GM19395 (cell line): ENCODE measurements at regions not wholly inside any gene's neighbourhood (a gene's known extent, or its start where the extent isn't known, plus 50 kb on each side); places are given as distances from the start of the nearest gene placed in this dataset.

Experiments used
- ATAC-seq: cut with Tn5 transposase; IDR thresholded peaks from one replicate; pipeline ENCODE4 v1.9.1; 2021; ENCODE audit warnings: mild to moderate bottlenecking, moderate library complexity; ENCODE audit not compliant: unreplicated experiment

DNA sequence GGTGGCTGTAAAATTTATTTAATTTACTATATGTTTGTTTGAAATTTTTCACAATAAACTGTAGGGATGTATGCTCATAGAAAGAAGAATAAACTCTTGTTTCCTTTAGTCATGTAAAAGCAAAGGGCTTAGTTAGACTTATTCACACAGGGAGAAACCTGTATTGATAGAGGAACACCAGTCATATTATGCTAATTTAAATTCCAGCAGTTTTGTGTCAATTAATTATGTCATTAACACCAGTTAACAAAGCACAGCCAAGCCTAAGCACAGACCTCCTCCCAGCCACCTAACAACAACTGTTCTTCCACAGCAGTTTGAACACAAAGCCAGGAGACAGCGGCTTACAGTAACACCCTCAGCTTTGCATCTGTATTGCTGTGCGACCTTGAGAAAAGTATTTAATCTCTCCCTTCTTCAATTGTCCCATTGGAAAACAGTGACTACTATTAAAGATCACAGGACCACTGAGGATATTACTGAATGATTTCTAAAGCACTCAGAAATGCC lies 260.8 kb upstream of the RRP15 start:
- ATAC-seq, result no peak

DNA sequence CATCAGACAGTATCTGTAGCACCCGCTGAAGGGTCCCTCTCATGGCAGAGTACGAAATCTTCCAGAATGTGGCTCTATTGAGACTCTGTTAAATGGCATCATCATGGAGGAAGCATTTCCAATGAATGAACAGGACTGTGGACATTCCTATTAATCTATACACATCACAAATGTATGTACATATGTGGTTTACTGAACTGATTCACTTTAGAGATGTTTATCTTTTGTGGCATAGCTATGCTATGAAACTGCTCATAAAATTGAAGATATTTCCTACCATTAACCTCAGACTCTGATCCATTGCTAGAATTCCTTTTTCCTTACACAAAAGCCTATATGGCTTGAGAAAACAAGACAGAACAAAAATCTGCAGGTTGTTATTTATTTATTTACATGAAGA lies 259.6 kb upstream of the RRP15 start:
- no peak for ATAC-seq

DNA sequence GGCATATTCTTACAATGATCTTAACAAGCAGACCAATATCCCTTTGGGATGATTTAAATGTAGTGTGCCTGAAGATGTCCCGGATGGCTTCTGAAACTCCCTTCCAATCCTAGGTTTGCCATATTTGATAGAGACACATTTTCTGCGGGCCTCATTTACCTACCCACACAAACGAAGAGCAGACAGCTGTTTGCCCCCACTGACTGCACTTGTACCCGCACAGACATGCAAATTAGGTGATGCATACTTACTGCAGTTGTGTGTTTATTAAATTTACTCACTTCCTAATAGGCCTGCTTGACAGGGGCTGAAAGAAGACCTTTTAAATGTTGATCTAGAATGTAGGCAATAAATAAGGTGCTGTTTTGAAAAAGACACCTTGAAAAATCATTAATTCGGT lies 257.9 kb upstream of the RRP15 start:
- no peak for ATAC-seq

DNA sequence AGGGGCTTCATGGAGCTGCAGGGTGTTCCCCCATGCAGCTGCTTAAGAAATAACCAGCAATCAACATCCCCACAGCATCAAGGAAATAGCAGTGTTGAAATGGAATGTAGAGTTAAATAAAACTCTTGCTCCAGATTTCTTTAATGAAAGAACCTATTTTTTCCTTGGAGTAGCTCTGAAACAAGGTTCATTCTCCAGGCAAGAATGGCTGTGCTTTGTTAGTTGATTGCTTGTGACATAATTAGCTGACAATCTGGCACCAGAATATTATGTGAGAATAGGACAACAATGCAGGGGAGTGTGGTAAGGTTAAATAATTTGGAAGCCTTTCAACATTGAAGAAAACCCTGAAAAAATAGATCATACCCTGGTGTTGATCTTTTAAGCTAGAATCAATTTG lies 254.2 kb upstream of the RRP15 start:
- no peak for ATAC-seq

DNA sequence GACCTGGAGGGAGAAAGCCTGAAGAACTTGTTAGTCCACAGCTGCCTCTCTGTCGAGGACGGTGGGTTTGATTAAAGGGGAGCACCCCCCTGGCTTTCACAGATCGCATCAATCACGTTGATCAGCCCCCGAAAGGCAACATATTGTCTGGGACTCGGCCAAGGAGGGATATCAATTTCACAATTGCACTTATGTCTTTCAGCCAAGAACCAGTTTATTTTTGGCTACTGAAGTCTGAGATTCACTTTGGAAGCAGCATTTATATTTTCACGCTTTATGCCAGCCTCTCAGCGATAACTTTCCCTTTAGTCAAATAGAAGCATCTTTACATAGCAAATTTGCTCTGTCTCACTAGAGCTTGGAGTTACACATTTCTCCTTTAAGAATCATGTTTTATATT lies 253.2 kb upstream of the RRP15 start:
- no peak for ATAC-seq

DNA sequence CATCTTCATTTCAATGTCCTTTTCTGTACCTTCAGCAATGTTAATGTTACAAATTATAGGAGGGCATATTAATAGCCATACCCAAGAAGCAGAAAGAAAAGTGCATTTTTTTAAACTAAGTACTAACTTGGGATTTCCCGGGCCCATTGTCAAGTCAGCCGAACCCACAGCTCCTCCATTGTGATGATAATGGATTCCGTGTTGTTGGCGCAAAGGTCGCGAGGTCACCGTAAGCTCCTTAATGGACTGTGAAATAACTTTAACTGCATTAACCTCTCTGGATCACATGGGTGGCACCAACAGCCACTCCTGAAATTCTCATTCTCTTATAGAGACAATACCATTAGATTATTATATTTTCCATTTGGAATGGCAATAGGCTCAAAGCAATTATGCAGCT lies 250.6 kb upstream of the RRP15 start:
- ATAC-seq, result no peak

DNA sequence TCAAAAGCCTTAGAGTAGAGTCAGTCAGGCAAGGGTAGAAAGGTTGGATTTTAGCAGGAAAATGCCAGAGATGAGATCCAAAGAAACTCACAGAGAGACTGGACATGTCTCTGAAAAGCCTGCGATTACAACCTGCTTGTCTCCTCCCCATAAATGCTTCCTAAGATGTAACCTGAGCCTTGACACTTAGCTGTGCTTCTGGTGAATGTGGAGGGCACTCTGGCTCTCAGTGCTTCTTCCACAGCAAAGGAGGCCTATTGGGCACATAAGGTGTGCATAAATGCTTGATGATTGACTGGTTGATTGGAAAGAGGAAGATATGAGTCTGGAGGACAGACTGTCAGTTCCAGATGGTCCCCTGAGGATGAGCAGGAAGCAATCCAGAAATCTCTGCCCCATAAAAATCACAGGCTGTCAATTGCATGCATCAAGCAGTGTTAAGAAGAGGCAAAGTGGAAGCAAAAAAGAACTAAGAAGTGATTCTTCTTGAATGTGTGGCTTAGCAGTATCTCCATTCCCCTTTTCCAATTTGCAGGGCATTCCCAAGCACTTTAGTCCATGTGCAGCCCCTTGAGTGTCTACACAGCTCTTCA lies 236.2 kb upstream of the RRP15 start:
- no peak for ATAC-seq

DNA sequence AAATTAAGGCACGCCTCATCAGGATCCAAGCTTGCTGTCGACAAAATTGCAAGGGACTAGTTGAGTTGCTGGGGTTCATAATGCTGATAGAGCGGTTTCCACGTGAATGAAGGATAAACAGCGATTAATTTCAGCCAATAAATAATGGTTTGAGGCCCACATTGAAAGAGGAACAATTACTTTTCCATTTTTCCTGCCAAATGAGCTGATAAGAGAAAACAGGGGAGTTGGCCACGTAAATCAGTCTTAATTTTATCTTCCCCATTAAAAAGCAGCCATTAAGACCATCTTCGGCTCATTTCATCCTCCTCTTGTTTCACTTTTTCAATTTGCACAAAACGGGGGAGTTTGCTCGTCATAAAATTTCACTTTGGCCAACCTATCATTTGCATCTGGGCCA lies 235.5 kb upstream of the RRP15 start:
- no peak for ATAC-seq

DNA sequence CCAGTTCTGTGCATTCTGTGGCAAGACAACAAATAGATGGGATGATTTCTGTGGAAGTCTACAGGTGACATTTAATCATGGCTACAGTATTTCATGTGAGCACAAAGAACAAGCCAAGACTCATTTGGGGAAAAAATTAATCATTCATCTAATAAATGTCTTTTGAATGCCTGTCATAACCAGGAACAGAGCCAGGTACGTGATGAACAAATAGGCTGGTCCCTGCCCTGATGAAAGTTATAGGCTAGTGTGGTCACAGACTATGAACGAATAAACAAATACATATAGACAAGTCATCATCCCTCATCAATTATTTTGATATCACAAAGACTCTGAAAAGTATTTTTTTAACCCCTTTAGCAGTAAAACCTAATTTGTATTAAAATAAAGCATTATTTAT lies 226.4 kb upstream of the RRP15 start:
- ATAC-seq, result no peak

DNA sequence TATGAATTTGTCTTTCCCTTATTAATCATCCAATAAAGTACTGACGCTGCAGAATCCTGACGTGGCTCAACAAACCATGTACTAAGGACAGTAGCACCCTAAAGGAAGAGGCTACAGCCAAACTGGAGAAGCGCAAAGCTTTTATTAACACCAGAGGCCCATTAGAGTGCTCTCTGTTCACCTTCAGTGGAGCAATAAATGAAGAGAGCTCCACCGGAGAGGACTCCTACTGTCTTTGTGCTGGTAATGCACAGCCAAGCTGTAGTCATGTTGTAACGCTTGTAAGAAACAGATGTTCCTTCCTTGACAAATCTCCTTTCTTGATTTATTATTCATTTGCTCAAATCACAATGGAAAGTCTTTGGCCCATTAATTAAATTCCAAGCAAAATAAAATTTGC lies 220.7 kb upstream of the RRP15 start:
- ATAC-seq, result no peak

DNA sequence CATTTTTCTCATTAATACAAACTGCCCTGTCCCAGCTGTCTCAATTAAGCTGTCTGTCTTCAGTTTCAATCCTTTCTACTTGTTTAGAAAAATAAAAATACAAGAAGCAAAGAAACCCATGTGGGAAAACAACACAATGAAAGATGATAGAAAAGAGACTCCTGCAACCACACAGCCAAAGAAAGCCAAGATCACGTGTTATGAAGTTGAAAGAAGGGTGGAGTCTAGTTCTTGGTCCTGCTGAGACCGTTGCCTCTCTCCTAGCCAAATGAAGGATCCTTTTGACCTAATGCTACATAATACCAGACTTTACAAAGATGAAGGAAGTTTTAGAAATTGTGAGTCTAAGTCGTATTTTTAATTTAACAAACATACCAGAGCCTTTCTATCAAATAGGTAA lies 218.8 kb upstream of the RRP15 start:
- no peak for ATAC-seq

DNA sequence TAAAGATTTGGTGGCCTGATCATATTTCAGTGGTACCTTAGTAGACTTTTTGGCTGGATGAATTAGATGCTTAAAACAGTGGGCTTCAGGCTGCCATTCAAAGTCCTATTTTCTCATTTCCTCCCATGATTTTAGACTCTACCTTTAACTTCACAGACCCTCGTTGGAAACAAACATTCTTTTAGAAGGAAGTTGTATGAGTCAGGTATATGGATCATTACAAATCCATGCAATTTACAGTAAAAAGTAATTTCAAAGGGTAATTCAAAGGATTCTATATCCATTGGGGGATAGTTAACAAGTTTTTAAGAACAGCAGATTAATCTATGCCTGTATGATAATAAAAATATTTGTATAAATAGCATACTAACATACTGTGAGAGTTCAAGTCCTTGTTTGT lies 216.9 kb upstream of the RRP15 start:
- ATAC-seq, result no peak

DNA sequence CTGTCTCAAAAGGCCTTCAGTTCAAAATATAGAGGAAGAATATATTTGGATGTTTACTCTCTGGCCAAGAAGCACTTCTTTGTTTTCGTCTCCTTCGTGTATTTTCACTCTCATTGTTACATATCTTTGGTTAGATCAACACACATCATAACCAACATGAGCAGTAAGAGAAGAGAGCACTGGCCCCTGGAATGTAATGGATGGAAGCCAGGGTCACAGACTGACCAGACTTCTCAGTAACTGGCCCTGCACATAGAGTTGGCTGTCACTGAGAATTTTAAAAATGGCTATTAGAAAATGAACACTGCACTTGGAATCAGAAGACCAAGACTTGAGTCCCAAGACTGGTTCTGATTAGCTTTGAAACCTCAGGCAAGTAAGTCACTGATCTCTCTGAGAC lies 215.9 kb upstream of the RRP15 start:
- ATAC-seq, result no peak

DNA sequence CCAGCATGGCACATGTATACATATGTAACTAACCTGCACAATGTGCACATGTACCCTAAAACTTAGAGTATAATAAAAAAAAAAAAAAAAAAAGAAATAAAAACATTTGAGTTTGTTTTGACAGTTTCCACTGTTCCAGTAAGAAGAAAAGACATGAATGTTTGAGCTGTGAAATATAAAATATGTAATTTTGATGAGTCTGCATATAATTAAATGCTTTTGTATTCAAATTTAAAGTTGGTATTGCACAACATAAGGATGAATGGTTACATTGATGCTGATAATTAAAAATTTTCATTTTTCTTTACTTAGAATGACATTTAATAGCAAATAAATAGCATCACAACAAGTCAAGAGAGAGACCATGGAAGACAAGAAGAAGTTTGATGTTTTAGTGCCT lies 212.0 kb upstream of the RRP15 start:
- ATAC-seq, result no peak

DNA sequence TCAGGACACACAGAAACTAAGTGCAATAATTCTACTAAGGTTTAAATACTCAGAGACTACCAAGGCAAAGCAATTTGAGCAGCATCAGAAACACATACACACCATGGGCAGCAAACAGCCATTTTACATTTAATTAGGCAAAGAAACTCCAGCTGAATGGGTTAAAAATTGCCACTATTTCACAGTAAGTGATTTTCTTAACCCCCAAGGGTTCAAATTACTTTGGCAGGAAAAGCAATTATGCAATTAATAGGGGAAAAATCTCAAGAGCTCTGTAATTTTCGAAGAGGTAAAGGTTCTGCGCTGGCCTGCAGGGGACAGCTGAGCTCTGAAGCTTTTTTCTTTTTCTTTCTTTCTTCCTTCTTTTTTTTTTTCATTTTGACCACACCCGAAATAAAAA lies 206.2 kb upstream of the RRP15 start:
- no peak for ATAC-seq

DNA sequence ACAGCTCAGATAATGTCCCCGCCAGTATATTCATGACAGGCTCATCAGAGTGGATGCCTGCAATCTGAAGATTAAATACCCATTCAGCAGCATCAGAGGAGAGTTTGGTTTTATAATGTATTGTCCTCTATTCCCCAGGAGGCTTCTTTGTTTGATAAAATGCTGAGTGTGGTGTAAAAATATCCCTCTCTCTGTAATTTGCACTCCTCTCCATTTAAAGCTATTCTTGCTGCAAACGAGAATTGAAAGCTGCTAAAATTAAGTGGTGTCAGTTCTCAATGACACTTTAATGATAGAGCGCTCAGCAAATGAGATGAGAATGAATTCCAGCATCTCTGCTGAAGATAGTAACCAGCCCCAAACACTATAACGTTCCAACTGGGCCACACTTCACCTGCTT lies 205.7 kb upstream of the RRP15 start:
- no peak for ATAC-seq

DNA sequence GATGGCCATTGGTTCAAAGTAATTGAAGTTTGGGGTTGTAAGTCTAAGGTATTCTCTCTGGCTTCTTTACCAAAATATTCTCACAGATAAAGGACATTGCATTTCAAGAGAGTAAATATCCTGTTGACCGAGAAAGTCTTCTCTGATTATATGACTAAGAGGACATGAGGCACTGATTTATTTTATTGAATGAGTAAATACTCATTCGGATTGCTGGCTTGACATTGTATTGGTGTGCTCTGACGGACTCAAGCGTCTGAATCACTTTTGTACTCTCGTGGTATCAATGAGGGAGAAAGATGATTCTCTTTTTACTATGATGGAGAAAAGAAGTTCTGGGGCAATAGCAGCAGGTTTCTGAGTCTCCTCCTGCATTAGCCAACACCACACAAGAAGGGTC lies 205.3 kb upstream of the RRP15 start:
- no peak for ATAC-seq

DNA sequence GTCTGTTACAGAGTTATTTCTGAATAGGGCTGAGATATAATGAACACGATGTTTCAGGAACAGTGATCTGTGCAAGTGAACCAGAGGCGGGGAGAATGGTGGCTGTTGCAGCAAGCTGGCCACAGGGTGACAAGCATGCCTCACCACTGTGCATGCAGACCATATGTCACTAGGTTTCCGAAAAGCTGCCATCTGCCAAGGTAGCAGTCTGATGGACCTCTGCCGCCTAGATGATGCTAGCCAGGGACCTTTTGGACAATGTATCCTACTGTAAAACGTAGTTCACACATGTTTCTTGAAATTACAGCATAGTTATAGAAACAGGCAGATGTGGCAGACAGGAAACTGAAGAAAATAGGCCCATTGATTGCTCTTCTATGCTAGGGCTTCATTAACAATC lies 204.2 kb upstream of the RRP15 start:
- ATAC-seq, result no peak

DNA sequence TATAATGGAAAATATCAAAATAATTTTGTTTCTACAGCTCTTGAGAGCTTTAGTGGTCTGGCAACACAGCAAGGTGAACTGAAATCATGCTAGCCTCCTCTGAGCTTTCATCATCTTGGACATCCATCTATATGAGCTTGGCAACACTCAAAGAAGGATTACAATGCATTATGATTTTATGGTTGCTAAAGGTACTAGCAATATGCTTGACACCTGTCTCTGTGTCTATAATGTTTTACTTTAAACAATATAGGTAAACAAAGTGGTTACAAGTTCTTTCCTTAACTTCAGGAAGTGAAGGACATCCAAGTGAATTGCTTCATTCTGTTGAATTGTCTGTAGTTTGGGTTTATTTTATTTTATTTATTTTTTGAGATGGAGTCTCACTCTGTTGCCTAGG lies 203.7 kb upstream of the RRP15 start:
- no peak for ATAC-seq

DNA sequence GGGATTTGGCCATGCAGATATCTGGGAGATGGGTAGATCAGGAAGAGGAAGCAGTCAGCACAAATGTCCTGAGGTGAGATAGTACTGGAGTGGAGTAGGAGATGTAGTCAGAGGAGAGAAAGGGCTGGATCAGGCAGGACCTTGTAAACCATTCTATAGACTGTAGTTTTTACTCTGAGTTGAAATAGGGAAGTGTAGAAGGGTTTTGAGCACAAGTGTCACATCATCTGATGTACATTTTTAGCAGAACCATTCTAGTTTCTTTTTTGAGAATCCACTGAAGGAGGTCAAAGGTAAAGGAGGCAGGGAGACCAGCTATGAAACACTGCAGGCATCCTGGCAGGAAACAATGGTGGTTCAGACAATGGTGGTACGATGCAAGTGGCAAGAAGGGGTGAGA lies 194.6 kb upstream of the RRP15 start:
- no peak for ATAC-seq

DNA sequence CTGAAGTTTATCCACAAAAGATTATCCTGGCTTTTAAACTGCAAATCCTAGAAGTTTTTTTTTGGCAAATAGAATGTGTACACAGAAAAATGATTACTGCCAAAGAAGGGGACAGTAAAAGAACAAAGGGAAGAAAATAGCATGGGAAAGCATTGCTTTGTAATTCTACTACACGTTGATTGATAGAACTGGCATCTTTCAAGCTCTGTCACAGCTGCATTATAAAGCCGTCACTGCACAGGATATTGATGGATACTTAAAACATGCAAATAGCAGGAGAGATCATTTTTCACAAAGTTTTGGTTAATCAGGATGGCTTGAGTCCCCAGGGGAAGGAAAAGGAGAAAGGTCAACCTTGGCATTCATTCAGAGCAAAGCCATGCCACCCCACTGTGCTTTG lies 183.7 kb upstream of the RRP15 start:
- ATAC-seq, result no peak

DNA sequence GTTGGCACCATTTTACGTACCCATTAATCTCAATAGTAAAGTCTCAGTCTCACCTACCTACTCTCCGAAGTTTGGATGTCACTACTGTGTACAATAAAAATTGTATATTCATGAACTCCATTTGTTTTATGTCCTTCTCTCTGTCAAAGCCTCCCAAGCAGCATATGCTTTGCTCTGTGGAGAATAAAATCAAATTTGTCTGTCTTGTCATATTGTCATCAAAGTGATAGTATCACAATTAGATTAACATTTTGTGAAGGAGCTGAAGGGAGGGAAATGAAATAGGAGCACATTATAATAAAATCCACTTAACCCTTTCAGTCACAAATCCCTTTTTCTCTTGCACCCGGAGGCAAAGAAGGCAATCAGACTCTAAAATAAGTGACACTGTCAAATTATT lies 177.1 kb upstream of the RRP15 start:
- ATAC-seq, result no peak

DNA sequence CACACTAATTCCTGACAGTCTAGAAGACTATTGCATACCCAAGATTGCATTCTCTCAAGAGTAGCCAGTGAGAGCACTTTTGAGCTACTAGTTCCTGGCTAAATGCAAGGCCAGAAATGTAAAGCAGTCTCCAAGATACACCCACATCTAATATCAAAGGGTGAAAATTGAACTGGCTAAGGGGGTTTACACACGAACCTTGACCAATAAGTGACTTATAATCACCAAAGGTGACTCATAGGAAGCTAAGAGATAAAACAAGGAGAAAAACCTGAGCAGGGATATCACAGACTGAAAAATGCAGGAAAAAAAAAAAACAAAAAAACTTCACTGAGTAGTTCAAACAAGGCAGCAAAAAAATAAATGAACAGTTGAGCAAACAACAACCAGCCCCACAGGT lies 172.2 kb upstream of the RRP15 start:
- no peak for ATAC-seq

DNA sequence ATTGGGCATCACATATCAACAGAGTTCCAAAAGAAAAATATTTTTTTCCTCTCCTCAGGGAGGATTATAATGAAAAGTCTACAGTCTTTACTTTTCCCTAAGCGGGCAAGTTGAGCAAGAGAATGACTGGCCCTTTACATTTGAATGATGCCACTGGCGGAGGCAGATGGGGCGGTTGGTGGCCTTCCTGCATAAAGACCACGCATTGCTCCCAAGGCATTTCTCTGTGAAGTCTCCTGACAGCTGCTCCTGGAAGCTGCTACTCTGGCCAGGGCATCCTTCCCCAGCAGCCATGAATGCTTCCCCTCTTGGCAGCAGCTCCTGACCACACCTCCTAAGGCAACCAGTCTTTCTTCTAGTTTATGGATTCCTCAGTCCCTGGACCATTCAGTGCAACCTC lies 161.1 kb upstream of the RRP15 start:
- ATAC-seq, result no peak
